Endothelial cell of umbilical vein (primary cell): ENCODE measurements at regions not wholly inside any gene's neighbourhood (a gene's known extent, or its start where the extent isn't known, plus 50 kb on each side); places are given as distances from the start of the nearest gene placed in this dataset.

Experiments used
- BruUV-seq: library from RNA; stranded (reverse); fragments of 400-500 nt; replicated peaks from 2 replicates; lab custom pipeline; 2021; lab: Mats Ljungman, UMichigan
- CTCF ChIA-PET: fragments of 300-600, 350-600 bp; sonication (Branson Sonifier 250); formaldehyde crosslinking; loops from one replicate; lab custom pipeline; 2021; ENCODE audit warnings: antibody characterized with exemption, inconsistent platforms; lab: Charles Lee
- POLR2A ChIA-PET: fragments of 300-600, 350-600 bp; sonication (Branson Sonifier 250); formaldehyde crosslinking; loops from one replicate; lab custom pipeline; 2021; ENCODE audit warnings: antibody characterized with exemption, inconsistent platforms; lab: Charles Lee
- DNase-seq: peaks from one replicate; pipeline ENCODE4 v3.0.0-alpha.2; 2011; ENCODE audit warnings: low read depth, low spot score
- FAIRE-seq: peaks from 2 replicates; lab custom pipeline; 2011; peaks lifted over from hg19 to GRCh38; lab: Jason Lieb, UNC
- H2AFZ ChIP-seq: 2 replicates; pipeline ENCODE4 v1.6.0; 2012; ENCODE audit warnings: low read depth, low read length, control low read depth, inconsistent platforms
- H3K27ac ChIP-seq: 2 replicates; pipeline ENCODE4 v1.5.1; 2011; ENCODE audit warnings: low read depth, mild to moderate bottlenecking, control low read depth, low read length, moderate library complexity; ENCODE audit not compliant: insufficient read depth
- H3K27me3 ChIP-seq, 2 experiments: 2 replicates each; pipeline versions ENCODE4 v1.6.0 to v1.6.1; 2011; ENCODE audit warnings: low read length in 2 of 2, mixed read lengths in 1 of 2; ENCODE audit not compliant: control insufficient read depth in 2 of 2, insufficient read depth in 2 of 2
- H3K36me3 ChIP-seq, 2 experiments: 2 replicates in 1 of 2; 3 replicates in 1 of 2; pipeline ENCODE4 v1.5.1; 2011; ENCODE audit warnings: low read length in 2 of 2, mild to moderate bottlenecking in 1 of 2, moderate library complexity in 1 of 2; ENCODE audit not compliant: control insufficient read depth in 2 of 2, insufficient read depth in 2 of 2; ENCODE audit errors: extremely low read depth in 1 of 2
- H3K4me1 ChIP-seq: 3 replicates; pipeline ENCODE4 v1.5.1; 2011; ENCODE audit warnings: mild to moderate bottlenecking, low read length; ENCODE audit not compliant: control insufficient read depth, insufficient read depth; ENCODE audit errors: extremely low read depth
- H3K4me2 ChIP-seq: 2 replicates; pipeline ENCODE4 v1.6.1; 2011; ENCODE audit warnings: low read length, control low read depth, mixed read lengths; ENCODE audit not compliant: insufficient read depth
- H3K4me3 ChIP-seq, 3 experiments: fragments of 200-600 bp in 1 of 3; sonication (generic), shearing (Covaris generic) in 1 of 3; replicated peaks in 1 of 3; 2 replicates each; pipeline ENCODE4 v1.5.1; 2011 to 2016; ENCODE audit warnings: control low read depth in 3 of 3, low read length in 3 of 3, mild to moderate bottlenecking in 2 of 3, inconsistent platforms in 1 of 3, low read depth in 1 of 3, moderate library complexity in 1 of 3; ENCODE audit not compliant: insufficient read depth in 1 of 3
- H3K79me2 ChIP-seq: 2 replicates; pipeline ENCODE4 v1.6.0; 2012; ENCODE audit warnings: low read length, inconsistent platforms; ENCODE audit not compliant: control insufficient read depth, insufficient read depth
- H3K9ac ChIP-seq: replicated peaks from 2 replicates; pipeline ENCODE3; 2011; ENCODE audit warnings: low read length, control low read depth; ENCODE audit not compliant: insufficient read depth; ENCODE audit errors: extremely low read depth
- H3K9me1 ChIP-seq: replicated peaks from 3 replicates; pipeline ENCODE4 v1.6.0; 2011; ENCODE audit warnings: mild to moderate bottlenecking, low read length; ENCODE audit not compliant: control insufficient read depth, insufficient read depth; ENCODE audit errors: extremely low read depth
- H3K9me3 ChIP-seq: replicated peaks from 2 replicates; pipeline ENCODE4 v1.5.1; 2012; ENCODE audit warnings: low read length, inconsistent platforms; ENCODE audit not compliant: control insufficient read depth, insufficient read depth
- H4K20me1 ChIP-seq: replicated peaks from 2 replicates; pipeline ENCODE3; 2011; ENCODE audit warnings: mild to moderate bottlenecking, low read length; ENCODE audit not compliant: control insufficient read depth, insufficient read depth; ENCODE audit errors: extremely low read depth
- EZH2 ChIP-seq: IDR thresholded peaks from 2 replicates; pipeline ENCODE4 v1.6.1; 2012; ENCODE audit warnings: borderline replicate concordance, low read depth, mild to moderate bottlenecking, moderate library complexity, low read length, inconsistent platforms; ENCODE audit not compliant: severe bottlenecking
- FOS ChIP-seq: IDR thresholded peaks from 2 replicates; pipeline ENCODE4 v1.6.1; 2011; ENCODE audit warnings: mild to moderate bottlenecking, low read length, moderate library complexity, borderline replicate concordance; ENCODE audit not compliant: insufficient read depth
- GATA2 ChIP-seq: IDR thresholded peaks from 2 replicates; pipeline ENCODE4 v1.7.0; 2011; ENCODE audit warnings: low read depth, mild to moderate bottlenecking, moderate library complexity, mixed read lengths, low read length; ENCODE audit not compliant: insufficient read length, insufficient read depth
- JUN ChIP-seq: IDR thresholded peaks from 2 replicates; pipeline ENCODE4 v1.6.1; 2011; ENCODE audit warnings: borderline replicate concordance, low read depth; ENCODE audit not compliant: insufficient read length, insufficient read depth
- MYC ChIP-seq: IDR thresholded peaks from one replicate; pipeline ENCODE4 v1.6.1; 2011; ENCODE audit warnings: mild to moderate bottlenecking, low read depth, low read length
- POLR2A ChIP-seq: IDR thresholded peaks from 2 replicates; pipeline ENCODE4 v1.6.1; 2012; ENCODE audit warnings: low read depth, mild to moderate bottlenecking, control low read depth, low read length
- POLR2AphosphoS5 ChIP-seq: IDR thresholded peaks from 2 replicates; pipeline ENCODE4 v1.6.1; 2012; ENCODE audit warnings: low read depth, mild to moderate bottlenecking, control low read depth, low read length, moderate library complexity; ENCODE audit not compliant: insufficient read depth
- dilution Hi-C: fragments of 300-500 bp; cut with MboI; formaldehyde crosslinking; loops from one replicate; pipeline ENCODE4 v1.15.0; 2019; ENCODE audit warnings: low sequenced_read_pairs; ENCODE audit not compliant: extremely low pct_ligation_motif_present
- intact Hi-C: fragments of 100-400 bp; cut with micrococcal nuclease; formaldehyde crosslinking; loops from one replicate; pipeline ENCODE4 v1.10.0; 2022
- TF ChIP-seq, protein P1 (sequence below), 2 donors: IDR thresholded peaks; 1 replicate in 1 of 2; 2 replicates in 1 of 2; pipeline ENCODE4 v1.5.1; 2011; ENCODE audit warnings: low read length in 2 of 2, mild to moderate bottlenecking in 2 of 2, moderate library complexity in 2 of 2, control low read depth in 1 of 2, inconsistent platforms in 1 of 2, low read depth in 1 of 2; ENCODE audit not compliant: insufficient read depth in 1 of 2; ENCODE audit errors: extremely low read depth in 1 of 2
- TF ChIP-seq, protein P2 (sequence below): IDR thresholded peaks from 2 replicates; pipeline ENCODE4 v1.6.1; 2011; ENCODE audit not compliant: insufficient read depth, insufficient read length

DNA sequence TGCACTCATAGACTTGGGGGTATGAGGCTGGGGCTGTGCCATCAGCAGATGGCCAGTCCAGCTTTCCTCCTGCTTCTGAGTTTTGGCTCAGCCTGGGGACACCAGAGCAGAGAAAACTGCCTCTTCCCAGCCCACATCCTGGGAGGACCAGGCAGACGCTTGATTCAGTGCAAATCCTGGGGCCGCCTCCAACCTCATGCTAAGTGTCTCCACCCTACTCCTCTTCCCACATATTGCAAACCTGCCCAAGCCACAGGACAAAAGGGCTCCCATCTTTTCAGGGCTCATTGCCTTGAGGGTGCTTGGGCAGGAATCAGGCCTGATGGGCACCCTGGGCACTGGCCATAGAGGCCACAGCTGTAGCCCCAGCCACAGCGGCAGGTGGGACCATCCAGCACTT is 79.7 kb upstream of the SHANK2 start:
- Histone ChIP-seq H3K36me3 (no peaks in the 10 kb centered on the region), H3K27me3 (no peaks in the 10 kb centered on the region), H3K4me1 (no peaks in the 10 kb centered on the region), H3K79me2 (no peaks in the 10 kb centered on the region), H3K4me3 (no peak overlapping the region), H2AFZ (no peak overlapping the region), H3K9ac (no peak overlapping the region), H3K4me2 (no peak overlapping the region), H4K20me1 (no peaks in the 10 kb centered on the region), H3K9me1 (no peaks in the 10 kb centered on the region), H3K9me3 (peaks cover 2% of the 10 kb centered on the region), H3K27ac (no peak overlapping the region)
- CTCF ChIA-PET: no interaction called here
- intact Hi-C loops: no loop called here
- no TSS peak for BruUV-seq
- no peak for DNase-seq
- POLR2A ChIA-PET: no interaction called here
- dilution Hi-C loops: no loop called here
- TF ChIP-seq FOS: no peak
- TF ChIP-seq JUN: no peak
- TF ChIP-seq, protein P1, sequence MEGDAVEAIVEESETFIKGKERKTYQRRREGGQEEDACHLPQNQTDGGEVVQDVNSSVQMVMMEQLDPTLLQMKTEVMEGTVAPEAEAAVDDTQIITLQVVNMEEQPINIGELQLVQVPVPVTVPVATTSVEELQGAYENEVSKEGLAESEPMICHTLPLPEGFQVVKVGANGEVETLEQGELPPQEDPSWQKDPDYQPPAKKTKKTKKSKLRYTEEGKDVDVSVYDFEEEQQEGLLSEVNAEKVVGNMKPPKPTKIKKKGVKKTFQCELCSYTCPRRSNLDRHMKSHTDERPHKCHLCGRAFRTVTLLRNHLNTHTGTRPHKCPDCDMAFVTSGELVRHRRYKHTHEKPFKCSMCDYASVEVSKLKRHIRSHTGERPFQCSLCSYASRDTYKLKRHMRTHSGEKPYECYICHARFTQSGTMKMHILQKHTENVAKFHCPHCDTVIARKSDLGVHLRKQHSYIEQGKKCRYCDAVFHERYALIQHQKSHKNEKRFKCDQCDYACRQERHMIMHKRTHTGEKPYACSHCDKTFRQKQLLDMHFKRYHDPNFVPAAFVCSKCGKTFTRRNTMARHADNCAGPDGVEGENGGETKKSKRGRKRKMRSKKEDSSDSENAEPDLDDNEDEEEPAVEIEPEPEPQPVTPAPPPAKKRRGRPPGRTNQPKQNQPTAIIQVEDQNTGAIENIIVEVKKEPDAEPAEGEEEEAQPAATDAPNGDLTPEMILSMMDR (IDR thresholded peaks at IDR 0.05; ENCODE audit: extremely low read depth in 1 of 2, insufficient read depth in 1 of 2, low read depth in 1 of 2, low read length in 2 of 2): no peak
- no peak for TF ChIP-seq GATA2
- TF ChIP-seq, protein P2, sequence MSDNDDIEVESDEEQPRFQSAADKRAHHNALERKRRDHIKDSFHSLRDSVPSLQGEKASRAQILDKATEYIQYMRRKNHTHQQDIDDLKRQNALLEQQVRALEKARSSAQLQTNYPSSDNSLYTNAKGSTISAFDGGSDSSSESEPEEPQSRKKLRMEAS: no peak
- no peak for TF ChIP-seq POLR2AphosphoS5
- TF ChIP-seq POLR2A: no peak
- TF ChIP-seq MYC: no peak
- no peak for TF ChIP-seq EZH2
- no peak for FAIRE-seq
